H54 (cell line): ENCODE measurements at regions not wholly inside any gene's neighbourhood (a gene's known extent, or its start where the extent isn't known, plus 50 kb on each side); places are given as distances from the start of the nearest gene placed in this dataset.
"Not testable (repeated sequence)": the region's sequence is repeated elsewhere in the genome, so short reads cannot be mapped to it uniquely, and the experiment has no call there.

ENCODE experiments used
- DNase-seq: peaks from one replicate; pipeline ENCODE4 v3.0.0; 2011; ENCODE audit warnings: low spot score, mixed read lengths; ENCODE audit not compliant: insufficient read length
- FAIRE-seq: peaks from 3 replicates; lab custom pipeline; 2011; peaks lifted over from hg19 to GRCh38; lab: Jason Lieb, UNC
- POLR2A ChIP-seq: IDR thresholded peaks from 2 replicates; pipeline ENCODE4 v1.6.1; 2011; ENCODE audit warnings: low read depth, mild to moderate bottlenecking, low read length

GRCh38 chr5:174617910-174618309 lies 106.5 kb upstream of the MSX2 start:
- FAIRE-seq, result no peak
- DNase-seq, result no peak
- no peak for TF ChIP-seq POLR2A

- no peak for TF ChIP-seq POLR2A
- DNase-seq (no peak), FAIRE-seq (no peak)
Observed at GRCh38 chr5:174618589-174618988, 105.8 kb upstream of the MSX2 start.

DNA sequence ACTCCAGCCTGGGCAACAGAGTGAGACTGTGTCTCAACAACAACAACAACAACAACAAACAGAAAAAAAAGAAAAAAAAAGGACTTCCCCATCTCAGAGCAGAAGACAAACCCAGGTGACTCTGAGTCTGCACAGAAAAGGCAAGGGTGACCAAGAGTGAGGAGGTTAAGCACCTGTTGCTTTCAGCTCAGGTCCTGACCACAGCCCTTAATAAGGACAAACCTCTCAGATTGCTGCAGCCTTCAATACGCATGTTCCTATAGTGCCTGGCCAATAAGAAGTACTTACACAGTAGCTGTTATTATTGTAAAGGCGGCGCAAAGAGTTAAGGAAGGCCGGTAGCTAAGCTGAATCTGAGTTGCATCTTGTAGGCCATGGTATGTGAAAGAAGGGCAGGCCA lies 102.3 kb upstream of the MSX2 start:
- FAIRE-seq, result no peak
- no peak for DNase-seq
- TF ChIP-seq POLR2A, result no peak

DNA sequence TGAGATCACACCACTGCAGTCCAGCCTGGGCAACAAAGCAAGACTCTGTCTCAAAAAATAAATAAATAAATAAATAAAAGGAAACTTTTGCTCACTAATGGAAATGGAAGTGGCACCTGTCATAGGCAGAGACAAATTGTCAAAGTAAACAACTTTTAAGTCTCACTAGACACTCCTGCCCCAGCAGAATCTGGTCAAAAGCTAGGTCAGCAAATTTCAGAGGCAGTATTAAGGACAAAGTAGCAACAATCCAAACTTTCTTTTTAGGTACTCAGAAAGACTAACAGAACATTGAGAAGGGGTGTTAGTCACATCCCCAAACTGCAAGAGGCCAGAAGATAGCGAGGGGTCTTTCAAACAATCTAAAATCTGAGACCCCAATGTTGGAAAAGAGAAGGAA lies 101.4 kb upstream of the MSX2 start:
- no peak for TF ChIP-seq POLR2A
- FAIRE-seq, result no peak
- DNase-seq, result no peak

DNA sequence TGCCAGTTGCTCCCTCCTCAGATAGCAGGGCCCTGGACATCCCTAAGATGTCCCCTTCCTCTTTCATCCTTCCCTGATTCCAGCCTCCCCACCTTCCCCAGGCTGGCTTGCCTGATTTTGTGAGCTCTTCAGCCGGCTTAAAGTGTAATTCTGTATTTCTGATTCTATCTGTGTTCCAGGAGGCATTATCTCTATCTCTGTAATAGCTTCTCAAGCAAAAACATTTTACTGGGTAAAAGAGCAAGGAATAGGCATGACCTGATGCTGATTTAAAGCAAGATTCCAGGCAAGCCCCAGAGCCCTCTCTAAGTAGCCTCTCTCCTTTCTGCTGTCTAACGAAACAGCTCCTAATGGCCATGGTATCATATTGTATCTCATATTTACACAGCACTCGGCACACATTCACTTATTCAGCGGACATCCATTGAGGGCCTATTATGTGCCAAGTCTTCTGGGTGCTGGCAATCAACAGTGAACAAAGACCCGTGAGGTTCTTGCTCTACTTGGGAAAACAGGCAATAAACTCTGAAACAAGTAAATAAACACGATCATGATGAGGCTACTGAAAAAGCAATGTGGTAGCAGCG lies 100.9 kb upstream of the MSX2 start:
- TF ChIP-seq POLR2A, result no peak
- no peak for FAIRE-seq
- no peak for DNase-seq

DNA sequence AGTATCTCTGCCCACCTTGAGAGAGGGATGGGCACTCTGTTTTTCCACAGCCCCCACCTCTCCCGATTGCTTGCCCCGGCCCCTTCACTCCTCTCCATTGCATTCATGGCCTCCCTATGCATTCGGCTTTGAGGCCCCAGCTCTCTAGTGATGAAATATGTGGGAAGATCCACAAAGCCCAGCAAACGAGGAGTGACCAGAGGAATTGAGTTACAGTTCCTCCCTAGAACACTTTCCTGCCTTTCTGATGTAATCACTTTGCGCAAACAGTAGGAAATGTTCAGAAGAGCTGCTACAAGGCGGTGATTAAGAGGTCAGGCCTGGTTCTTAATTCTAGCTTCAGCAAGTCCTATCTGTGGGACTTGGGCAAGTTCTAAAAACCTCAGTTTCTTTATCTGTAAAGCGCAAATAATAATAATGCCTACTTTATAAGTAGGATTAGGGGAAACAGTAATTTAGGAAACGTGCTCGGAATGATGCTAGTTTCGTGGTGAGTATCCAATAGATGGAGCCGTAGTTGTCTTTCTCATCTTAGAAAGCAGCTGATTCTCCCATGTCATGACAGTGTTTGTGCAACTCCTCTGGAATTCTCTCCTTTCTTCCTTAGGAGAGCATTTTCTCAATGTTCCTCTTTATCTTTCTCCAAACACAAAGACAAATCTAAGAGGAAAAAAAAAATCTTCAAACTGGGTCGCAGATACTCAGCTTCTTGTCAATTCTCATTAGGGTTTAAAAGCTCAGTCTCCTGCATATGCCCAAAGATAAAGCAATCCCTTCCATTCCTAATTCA lies 99.5 kb upstream of the MSX2 start:
- TF ChIP-seq POLR2A, result no peak
- FAIRE-seq (no peak), DNase-seq (no peak)

DNA sequence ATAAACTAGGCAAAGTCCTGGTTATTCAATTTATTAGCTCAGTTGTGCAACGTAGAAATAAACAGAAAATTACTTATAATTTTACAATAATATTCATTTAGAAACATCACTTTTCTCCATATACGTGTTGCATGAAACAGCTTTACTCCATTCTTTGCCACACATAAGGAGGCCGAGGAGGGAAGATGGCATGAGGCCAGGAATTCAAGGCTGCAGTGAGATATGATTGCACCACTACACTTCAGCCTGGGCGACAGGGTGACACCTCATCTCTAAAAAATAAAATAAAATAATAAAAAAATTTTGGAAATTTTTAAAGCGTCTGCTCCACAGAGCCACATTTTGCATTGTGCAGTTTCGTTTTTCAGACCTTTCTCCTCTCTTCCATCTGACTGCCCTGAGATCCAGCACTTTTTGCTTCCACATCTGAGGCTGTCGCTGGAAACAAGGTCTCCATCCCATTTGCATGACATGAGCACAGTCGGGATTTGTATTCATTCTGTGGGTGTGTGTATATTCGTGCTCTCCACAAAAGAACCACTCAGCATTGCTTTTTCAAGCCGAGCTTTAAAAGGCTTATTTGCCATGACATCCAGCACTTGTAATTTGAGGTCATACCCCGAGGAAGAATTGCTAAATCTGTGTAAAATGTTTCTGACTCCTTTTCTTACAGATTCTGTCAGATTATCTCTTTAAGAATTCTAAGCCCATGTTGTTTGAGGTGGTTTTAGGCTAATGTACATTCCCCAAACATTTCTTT lies 98.6 kb upstream of the MSX2 start:
- FAIRE-seq (no peak), DNase-seq (no peak)
- TF ChIP-seq POLR2A, result no peak

GRCh38 chr5:174626369-174626920 lies 97.9 kb upstream of the MSX2 start:
- FAIRE-seq (no peak), DNase-seq (no peak)
- no peak for TF ChIP-seq POLR2A

DNA sequence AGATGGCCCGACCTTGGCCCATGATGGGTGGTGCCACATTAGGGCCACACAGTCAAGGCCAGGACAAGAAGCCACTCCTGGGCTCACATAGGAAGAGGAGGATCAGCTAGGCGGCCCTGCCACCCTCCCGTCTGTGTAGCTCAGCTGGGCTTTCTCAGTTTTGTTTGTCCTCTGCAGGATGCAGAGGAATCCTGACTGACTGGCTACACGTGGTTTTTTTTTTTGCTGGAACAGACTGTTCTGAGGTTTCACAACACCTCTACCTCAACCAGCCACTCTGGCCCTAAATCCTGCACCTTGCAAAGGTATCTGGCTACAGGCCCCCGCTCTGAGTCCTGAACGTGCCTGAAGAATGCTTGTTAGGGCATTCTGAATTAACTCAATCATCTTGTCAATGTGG lies 88.3 kb upstream of the MSX2 start:
- no peak for FAIRE-seq
- DNase-seq, result no peak
- TF ChIP-seq POLR2A, result no peak

GRCh38 chr5:174642816-174643405 lies 81.5 kb upstream of the MSX2 start:
- no peak for TF ChIP-seq POLR2A
- FAIRE-seq, result no peak
- no peak for DNase-seq

GRCh38 chr5:174644436-174644835 lies 79.9 kb upstream of the MSX2 start:
- FAIRE-seq (no peak), DNase-seq (no peak)
- no peak for TF ChIP-seq POLR2A

DNA sequence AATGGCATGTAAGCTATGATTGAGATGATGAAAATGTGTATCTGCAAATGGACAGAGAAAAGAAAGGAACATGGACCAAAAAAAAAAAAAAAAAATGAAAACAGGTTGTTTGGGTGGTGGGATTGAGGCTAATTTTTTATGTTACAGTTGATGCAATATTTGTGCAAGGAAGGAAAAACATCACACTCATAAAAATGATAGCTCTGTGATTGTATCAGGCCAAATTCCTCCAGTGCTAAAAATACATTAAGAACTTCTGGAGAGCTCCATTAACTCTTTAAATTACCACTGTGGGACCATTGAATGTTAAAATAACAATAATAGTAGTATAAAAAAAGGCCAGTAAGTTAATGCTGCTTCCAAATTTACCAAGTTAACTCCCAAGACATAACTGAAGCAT lies 79.5 kb upstream of the MSX2 start:
- no peak for DNase-seq
- TF ChIP-seq POLR2A, result no peak
- FAIRE-seq, result no peak

- DNase-seq, result no peak
- no peak for FAIRE-seq
Observed at GRCh38 chr5:174645677-174646076, 78.7 kb upstream of the MSX2 start.

GRCh38 chr5:174648618-174649017 lies 75.8 kb upstream of the MSX2 start:
- not testable (repeated sequence) for FAIRE-seq, DNase-seq

More at GRCh38 chr5:174645677-174646076, 78.7 kb upstream of the MSX2 start:
- TF ChIP-seq POLR2A, result no peak
